ENCODE measurements at regions not wholly inside any gene's neighbourhood (a gene's known extent, or its start where the extent isn't known, plus 50 kb on each side); places are given as distances from the start of the nearest gene placed in this dataset.

- no peak for DNase-seq (ENCODE audit: low read depth in 2 of 3, low spot score in 1 of 3)
Observed at GRCh38 chr1:57882072-57882471, 458.2 kb upstream of the DAB1 start.

GRCh38 chr1:57881639-57882038 lies 457.8 kb upstream of the DAB1 start:
- DNase-seq (ENCODE audit: low read depth in 2 of 3, low spot score in 1 of 3): no peak

DNA sequence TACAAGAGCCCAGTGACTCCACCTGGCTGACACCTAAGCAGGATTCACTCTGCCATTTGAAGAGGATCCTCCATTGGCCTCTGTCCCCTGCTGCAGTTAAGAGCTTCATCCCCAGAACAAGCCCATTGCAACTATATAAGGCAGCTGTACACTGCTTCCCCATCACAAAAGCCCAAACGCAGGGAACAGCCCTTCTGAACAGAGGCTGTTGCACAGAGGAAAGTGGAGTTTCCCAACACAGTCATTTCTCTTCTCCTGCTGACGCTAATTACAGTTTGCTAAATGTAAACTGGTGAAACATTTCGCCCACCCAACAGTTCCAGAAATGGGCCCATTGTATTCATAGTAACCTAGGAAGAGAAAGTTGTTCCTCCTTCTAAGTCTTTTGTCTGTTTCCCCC lies 455.8 kb upstream of the DAB1 start:
- DNase-seq (ENCODE audit: low read depth in 2 of 3, low spot score in 1 of 3): no peak

GRCh38 chr1:57874418-57874877 lies 450.6 kb upstream of the DAB1 start:
- no peak for DNase-seq (ENCODE audit: low read depth in 2 of 3, low spot score in 1 of 3)

DNA sequence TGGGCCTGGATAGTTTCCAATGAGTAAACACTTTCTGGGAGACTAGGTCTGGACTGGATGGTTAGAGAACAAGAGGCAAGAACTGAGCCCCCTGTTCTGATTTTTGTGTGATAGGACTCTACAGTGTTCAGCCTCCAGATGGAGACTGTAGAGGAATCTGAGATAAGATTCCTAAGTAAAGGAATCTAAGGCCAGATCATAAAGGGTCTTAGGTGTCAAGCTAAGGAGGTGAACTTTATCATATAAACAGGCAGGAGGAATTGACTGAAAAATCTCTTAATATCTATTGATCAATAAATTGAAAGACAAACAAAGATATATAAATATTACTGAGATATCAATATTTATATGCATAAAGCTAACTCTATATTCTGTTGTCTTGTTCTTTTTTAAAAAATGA lies 449.1 kb upstream of the DAB1 start:
- DNase-seq (ENCODE audit: low read depth in 2 of 3, low spot score in 1 of 3): no peak

GRCh38 chr1:57868908-57869307 lies 445.0 kb upstream of the DAB1 start:
- no peak for DNase-seq (ENCODE audit: low read depth in 2 of 3, low spot score in 1 of 3)

- DNase-seq (ENCODE audit: low read depth in 2 of 3, low spot score in 1 of 3): no peak
Observed at GRCh38 chr1:57868239-57868638, 444.4 kb upstream of the DAB1 start.

GRCh38 chr1:57866998-57867397 lies 443.1 kb upstream of the DAB1 start:
- DNase-seq (ENCODE audit: low read depth in 2 of 3, low spot score in 1 of 3): no peak

DNA sequence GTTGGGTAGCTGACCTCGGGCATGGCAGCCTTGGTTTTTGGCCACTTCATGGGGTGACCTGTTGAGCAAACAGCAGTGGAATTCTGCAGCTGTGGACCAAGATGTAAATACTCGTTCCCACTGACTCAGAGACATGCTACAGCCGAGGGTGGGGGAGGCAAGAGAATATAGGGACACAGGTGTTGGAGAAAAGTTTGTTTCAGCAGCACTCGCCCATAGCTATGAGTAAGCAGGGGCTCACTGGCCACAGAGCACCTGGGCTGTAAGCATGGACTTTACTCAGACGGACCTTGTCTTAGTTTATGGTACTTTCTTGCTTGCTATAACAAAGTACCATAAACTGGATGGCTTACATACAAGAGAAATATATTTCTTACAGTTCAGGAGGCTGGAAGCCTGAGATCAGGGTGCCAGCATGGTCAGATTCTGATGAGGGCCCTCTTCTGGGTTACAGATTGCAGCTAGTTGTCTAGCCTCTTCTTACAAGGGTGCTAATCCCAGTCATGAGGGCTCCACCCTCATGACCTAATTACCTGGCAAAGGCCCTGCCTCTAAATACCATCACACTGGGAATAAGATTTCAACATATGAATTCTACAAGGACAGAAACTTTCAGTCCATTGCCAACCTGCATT lies 437.2 kb upstream of the DAB1 start:
- no peak for DNase-seq (ENCODE audit: low read depth in 2 of 3, low spot score in 1 of 3)

- DNase-seq (ENCODE audit: low read depth in 2 of 3, low spot score in 1 of 3): no peak
Observed at GRCh38 chr1:57860325-57860724, 436.5 kb upstream of the DAB1 start.

GRCh38 chr1:57858740-57859139 lies 434.9 kb upstream of the DAB1 start:
- no peak for DNase-seq (ENCODE audit: low read depth in 2 of 3, low spot score in 1 of 3)

GRCh38 chr1:57857809-57858208 lies 433.9 kb upstream of the DAB1 start:
- no peak for DNase-seq (ENCODE audit: low read depth in 2 of 3, low spot score in 1 of 3)

- no peak for DNase-seq (ENCODE audit: low read depth in 2 of 3, low spot score in 1 of 3)
Observed at GRCh38 chr1:57854436-57854835, 430.6 kb upstream of the DAB1 start.

GRCh38 chr1:57850176-57850940 lies 426.5 kb upstream of the DAB1 start:
- no peak for DNase-seq (ENCODE audit: low read depth in 2 of 3, low spot score in 1 of 3)

DNA sequence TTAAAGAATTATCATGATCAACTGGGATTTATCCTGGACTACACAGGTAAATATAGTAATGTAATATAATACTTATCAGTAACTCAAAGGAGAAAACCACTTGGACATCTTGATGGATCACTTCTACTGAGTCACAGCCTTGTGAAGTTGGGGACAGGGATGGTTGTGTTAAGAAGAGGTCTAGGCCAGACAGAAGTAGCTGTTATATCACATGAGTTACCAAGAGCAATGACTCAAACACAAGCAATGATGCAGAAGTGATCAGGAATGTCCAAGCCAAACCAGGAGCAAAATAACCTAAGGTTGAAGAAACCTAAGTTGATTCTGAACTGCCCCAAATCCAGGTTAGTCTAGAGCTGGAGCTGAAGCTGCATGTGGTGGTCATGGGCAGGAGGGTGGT lies 424.5 kb upstream of the DAB1 start:
- no peak for DNase-seq (ENCODE audit: low read depth in 2 of 3, low spot score in 1 of 3)

DNA sequence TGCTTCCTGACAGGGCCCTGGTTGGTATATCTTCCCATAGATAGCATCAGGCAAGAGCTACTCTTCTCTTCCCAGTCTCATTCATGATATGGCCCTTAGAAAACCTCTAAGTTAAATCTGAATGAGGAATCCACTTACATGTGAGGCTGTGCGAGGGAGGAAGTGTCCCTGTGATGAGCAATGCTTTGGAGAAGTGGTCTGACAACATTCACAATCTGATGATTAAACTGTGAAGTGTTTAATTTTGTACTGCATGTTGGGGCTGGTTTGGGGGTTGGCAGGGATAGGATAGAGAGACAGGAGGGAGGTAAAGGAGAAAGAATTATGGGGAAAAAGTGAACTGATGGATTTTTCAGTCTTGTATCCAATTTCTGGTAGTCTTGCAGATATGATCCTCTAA lies 421.2 kb upstream of the DAB1 start:
- DNase-seq (ENCODE audit: low read depth in 2 of 3, low spot score in 1 of 3): no peak

- DNase-seq (ENCODE audit: low read depth in 2 of 3, low spot score in 1 of 3): no peak
Observed at GRCh38 chr1:57844382-57844980, 420.6 kb upstream of the DAB1 start.

- DNase-seq (ENCODE audit: low read depth in 2 of 3, low spot score in 1 of 3): no peak
Observed at GRCh38 chr1:57843760-57844159, 419.9 kb upstream of the DAB1 start.

DNA sequence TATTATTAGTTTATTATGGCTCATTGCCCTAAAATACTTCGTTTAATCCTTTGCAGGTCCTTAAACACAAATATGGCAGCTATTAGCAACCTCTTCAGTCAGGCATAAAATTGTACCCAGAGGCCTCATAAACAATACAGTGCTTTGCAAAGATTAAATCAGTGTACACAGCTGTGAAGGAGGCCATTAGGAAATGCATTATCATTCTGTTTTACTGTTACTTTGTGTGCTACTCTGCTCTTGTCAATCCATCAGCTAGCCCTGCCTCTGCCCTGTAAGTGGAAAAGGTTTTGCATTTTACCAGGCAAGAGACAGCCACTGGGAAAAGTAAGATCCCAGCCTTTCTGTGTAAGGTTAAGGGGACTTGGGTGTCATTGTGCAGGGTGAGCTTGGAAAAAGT lies 415.7 kb upstream of the DAB1 start:
- no peak for DNase-seq (ENCODE audit: low read depth in 2 of 3, low spot score in 1 of 3)

DNA sequence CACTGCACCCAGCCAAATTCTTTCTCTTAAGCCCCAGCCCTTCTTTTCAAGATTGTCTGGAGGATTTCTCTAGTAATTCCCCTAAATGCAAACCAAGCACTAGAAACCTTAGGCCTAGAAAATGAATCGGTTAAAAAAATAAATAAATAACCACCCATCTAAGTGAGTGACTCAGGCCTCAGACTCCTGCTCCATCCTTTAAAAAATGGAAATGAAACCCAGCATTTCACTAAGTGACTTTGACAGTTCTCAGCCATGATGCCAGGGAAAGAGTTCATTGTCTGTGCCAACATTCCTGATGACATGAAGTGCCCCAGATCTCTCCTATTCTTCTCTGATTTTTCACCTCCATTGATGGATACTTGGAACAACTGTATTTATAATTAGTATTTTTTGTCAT lies 415.2 kb upstream of the DAB1 start:
- DNase-seq (ENCODE audit: low read depth in 2 of 3, low spot score in 1 of 3): no peak

DNA sequence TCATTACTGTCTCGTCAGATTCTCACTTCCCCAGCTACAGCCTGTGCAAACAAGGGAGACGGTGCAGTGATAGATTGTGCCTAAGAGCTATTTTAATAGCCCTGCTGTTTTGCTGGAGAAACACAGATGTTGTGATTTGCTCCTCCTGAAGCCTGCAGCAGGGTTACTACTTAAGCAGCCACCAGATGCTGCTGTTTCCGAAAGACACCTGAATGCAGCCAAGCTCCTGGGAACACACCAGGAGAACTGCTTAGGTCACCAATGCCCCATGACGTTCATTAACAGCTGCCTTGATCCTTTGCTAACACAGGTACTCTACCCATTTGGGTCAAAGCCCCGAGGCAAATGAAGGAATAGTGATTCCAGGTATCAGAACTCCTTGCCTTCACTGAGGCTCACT lies 411.8 kb upstream of the DAB1 start:
- no peak for DNase-seq (ENCODE audit: low read depth in 2 of 3, low spot score in 1 of 3)

DNA sequence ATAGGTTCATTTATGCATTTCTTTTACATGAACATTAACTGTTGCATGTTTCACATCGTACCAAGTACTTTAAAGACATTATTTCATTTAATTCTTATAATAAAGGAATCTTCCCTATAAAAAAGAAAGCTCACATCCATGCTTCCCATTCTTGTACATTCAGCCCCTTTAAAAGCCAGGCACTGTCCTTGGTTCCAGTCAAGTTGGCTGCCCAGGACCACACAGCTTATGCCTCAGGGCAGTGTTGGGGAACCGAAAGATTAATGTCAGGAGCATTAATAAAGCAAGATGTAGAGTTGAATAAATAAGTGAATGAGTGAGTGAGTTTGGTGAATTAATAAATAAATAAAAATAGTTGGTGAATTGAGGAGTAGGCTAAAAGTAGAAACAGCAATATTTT lies 409.4 kb upstream of the DAB1 start:
- DNase-seq (ENCODE audit: low read depth in 2 of 3, low spot score in 1 of 3): no peak

DNA sequence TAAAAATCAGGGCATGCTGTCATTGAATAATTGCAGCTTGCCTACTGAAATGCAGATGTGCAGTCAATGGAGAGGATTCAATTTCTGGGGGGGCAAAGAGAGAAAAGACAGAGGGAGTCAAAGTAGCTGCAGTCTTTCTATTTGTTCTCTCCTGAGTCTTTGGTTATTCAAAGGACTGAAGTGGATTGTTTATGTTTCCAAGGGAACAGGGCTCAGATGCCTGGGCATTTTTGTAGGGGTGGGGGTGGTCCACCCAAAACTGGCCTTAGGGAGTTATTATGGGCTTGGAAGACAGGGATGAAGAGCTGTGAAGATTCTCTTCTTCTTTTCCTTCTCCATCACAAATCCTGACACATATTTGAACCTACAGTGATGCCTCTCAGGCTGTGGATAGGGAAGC lies 408.8 kb upstream of the DAB1 start:
- DNase-seq (ENCODE audit: low read depth in 2 of 3, low spot score in 1 of 3): no peak
